ENCODE measurements at regions not wholly inside any gene's neighbourhood (a gene's known extent, or its start where the extent isn't known, plus 50 kb on each side); places are given as distances from the start of the nearest gene placed in this dataset.
A peak's percentile ranks its signal among the peaks of the same experiment; 100 is the strongest.

GRCh38 chr2:39524061-39524460 lies 87.0 kb upstream of the MAP4K3 start:
- Histone ChIP-seq H3K4me1 (peaks cover 0 to 40% (median 14%) of the 10 kb centered on the region in 4 donors), H3K9me3 (peaks cover 0 to 8% (median 6%) of the 10 kb centered on the region in 4 donors), H3K36me3 (peaks cover 0 to 6% (median 0%) of the 10 kb centered on the region in 4 donors), H3K27ac (peak overlapping the region in 1 of 5 donors; percentile 14), H3K4me3 (no peak overlapping the region), H3K27me3 (no peaks in the 10 kb centered on the region)
- TF ChIP-seq CTCF (IDR thresholded peaks at IDR 0.05) (no peak), POLR2AphosphoS5 (IDR thresholded peaks at IDR 0.05) (no peak), EP300 (IDR thresholded peaks at IDR 0.05) (no peak), POLR2A (IDR thresholded peaks at IDR 0.05) (no peak)
- intact Hi-C loops (cut with DNase I; ENCODE audit: low total_unique reads) = no loop called here
- no peak for DNase-seq
- WGBS, 5 donors = 89 to 97% (median 92%) methylated on average over 2 of the region's 2 CpGs

DNA sequence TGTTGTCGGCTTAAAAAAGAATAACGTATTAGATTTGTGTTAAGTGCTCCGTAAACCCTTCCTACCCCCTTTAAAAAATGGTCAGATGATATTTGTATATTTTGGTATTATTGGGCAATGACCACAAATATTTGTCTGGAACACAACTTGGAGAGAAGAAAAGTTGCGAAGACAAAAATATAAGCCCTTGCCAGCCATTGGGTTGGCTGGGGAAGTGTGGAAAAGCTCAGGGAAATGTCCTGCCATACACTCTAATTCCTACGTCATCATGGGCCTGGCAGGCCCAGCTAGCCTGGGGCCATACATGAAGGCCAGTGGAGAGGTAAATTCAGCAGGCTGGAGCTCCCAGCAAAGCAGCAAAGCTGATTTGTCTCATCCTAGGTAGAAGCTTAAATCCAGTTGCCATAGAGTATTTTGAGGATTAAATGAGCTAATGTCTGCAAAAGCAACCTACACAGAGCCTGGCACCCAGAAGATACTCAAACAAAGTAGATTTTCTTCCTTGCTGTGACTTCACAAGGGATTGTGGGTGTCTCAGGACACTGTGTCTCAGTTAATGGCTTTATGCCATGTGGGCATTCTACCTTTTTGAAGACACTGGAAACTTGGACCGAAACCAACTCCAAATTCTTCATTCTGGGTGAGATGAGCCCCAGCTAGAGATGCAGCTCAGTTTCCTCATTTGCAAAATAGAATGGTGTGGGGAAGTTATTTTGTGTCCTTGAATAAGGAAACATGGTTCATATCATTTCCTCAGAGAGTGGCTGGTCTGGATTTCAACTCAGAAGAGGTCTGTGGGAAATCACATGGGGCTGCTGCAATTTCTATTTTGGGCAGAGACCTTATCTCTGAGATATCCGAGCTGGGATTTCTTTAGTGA lies 87.9 kb upstream of the MAP4K3 start:
- peaks cover 0 to 8% (median 6%) of the 10 kb centered on the region in 4 donors for H3K9me3 ChIP-seq
- no peak overlapping the region for H3K4me3 ChIP-seq
- no peaks in the 10 kb centered on the region for H3K27me3 ChIP-seq
- peaks cover 0 to 6% (median 0%) of the 10 kb centered on the region in 4 donors for H3K36me3 ChIP-seq
- no peak for DNase-seq
- intact Hi-C loops (cut with DNase I; ENCODE audit: low total_unique reads) = no loop called here
- peaks cover 0 to 41% (median 14%) of the 10 kb centered on the region in 4 donors for H3K4me1 ChIP-seq
- H3K27ac ChIP-seq = peak overlapping the region in 4 of 5 donors; percentile 17 to 60 (median 46)
- no peak for TF ChIP-seq POLR2A (IDR thresholded peaks at IDR 0.05)
- TF ChIP-seq POLR2AphosphoS5 (IDR thresholded peaks at IDR 0.05) = no peak
- no peak for TF ChIP-seq CTCF (IDR thresholded peaks at IDR 0.05)
- no peak for TF ChIP-seq EP300 (IDR thresholded peaks at IDR 0.05)
- 67 to 89% (median 72%) methylated on average over 7 of the region's 7 CpGs for WGBS, 5 donors

GRCh38 chr2:39525636-39526412 lies 88.7 kb upstream of the MAP4K3 start:
- TF ChIP-seq POLR2A (IDR thresholded peaks at IDR 0.05) = no peak
- Histone ChIP-seq H3K27me3 (no peaks in the 10 kb centered on the region), H3K36me3 (peaks cover 0 to 6% (median 0%) of the 10 kb centered on the region in 4 donors), H3K27ac (peak overlapping the region in 1 of 5 donors; percentile 52), H3K4me1 (peaks cover 0 to 49% (median 14%) of the 10 kb centered on the region in 4 donors), H3K4me3 (no peak overlapping the region), H3K9me3 (peaks cover 0 to 8% (median 6%) of the 10 kb centered on the region in 4 donors)
- intact Hi-C loops (cut with DNase I; ENCODE audit: low total_unique reads) = no loop called here
- DNase-seq = peak; percentile 36 to 39
- WGBS, 5 donors = 56 to 75% (median 62%) methylated on average over 7 of the region's 7 CpGs

GRCh38 chr2:39528701-39529100 lies 91.6 kb upstream of the MAP4K3 start:
- no peaks in the 10 kb centered on the region for H3K36me3 ChIP-seq
- H3K4me1 ChIP-seq = peaks cover 0 to 33% (median 11%) of the 10 kb centered on the region in 4 donors
- intact Hi-C loops (cut with DNase I; ENCODE audit: low total_unique reads) = no loop called here
- no peak overlapping the region for H3K27ac ChIP-seq
- WGBS, 5 donors = 75 to 86% (median 80%) methylated on average over 5 of the region's 5 CpGs
- H3K27me3 ChIP-seq = no peaks in the 10 kb centered on the region
- TF ChIP-seq POLR2AphosphoS5 (IDR thresholded peaks at IDR 0.05) (no peak), POLR2A (IDR thresholded peaks at IDR 0.05) (no peak), CTCF (IDR thresholded peaks at IDR 0.05) (no peak), EP300 (IDR thresholded peaks at IDR 0.05) (no peak)
- no peak for DNase-seq
- no peaks in the 10 kb centered on the region for H3K9me3 ChIP-seq
- no peak overlapping the region for H3K4me3 ChIP-seq

Measured in stomach (tissue), 8 donors.